GM21423 (cell line): ENCODE measurements at regions not wholly inside any gene's neighbourhood (a gene's known extent, or its start where the extent isn't known, plus 50 kb on each side); places are given as distances from the start of the nearest gene placed in this dataset.
"Not testable (repeated sequence)": the region's sequence is repeated elsewhere in the genome, so short reads cannot be mapped to it uniquely, and the experiment has no call there.

Experiments
- ATAC-seq: cut with Tn5 transposase; IDR thresholded peaks from one replicate; pipeline ENCODE4 v1.9.1; 2021; ENCODE audit warnings: mild to moderate bottlenecking, moderate library complexity; ENCODE audit not compliant: unreplicated experiment

GRCh38 chr6:103122766-103123601, 1729.5 kb downstream of the GRIK2 start:
- no peak for ATAC-seq

GRCh38 chr6:103119056-103119455, 1725.5 kb downstream of the GRIK2 start:
- ATAC-seq: no peak

GRCh38 chr6:103114582-103114981, 1721.1 kb downstream of the GRIK2 start:
- no peak for ATAC-seq

GRCh38 chr6:103113416-103113815, 1719.9 kb downstream of the GRIK2 start:
- ATAC-seq: no peak

- no peak for ATAC-seq
These were observed 1714.5 kb downstream of the GRIK2 start for GRCh38 chr6:103107985-103108384.

- ATAC-seq: no peak
These were observed 1712.2 kb downstream of the GRIK2 start for GRCh38 chr6:103105686-103106085.

GRCh38 chr6:103101267-103101666, 1707.8 kb downstream of the GRIK2 start:
- ATAC-seq: no peak

- not testable (repeated sequence) for ATAC-seq
These were observed 1698.9 kb downstream of the GRIK2 start for GRCh38 chr6:103092414-103092813.

- ATAC-seq: no peak
These were observed 1692.3 kb downstream of the GRIK2 start for GRCh38 chr6:103085801-103086200.

GRCh38 chr6:103081876-103082630, 1688.5 kb downstream of the GRIK2 start:
- no peak for ATAC-seq

- no peak for ATAC-seq
These were observed 1687.6 kb downstream of the GRIK2 start for GRCh38 chr6:103081126-103081525.

GRCh38 chr6:103080497-103080896, 1687.0 kb downstream of the GRIK2 start:
- ATAC-seq: no peak

GRCh38 chr6:103079867-103080266, 1686.4 kb downstream of the GRIK2 start:
- peak; percentile 60 for ATAC-seq

- ATAC-seq: no peak
These were observed 1668.6 kb downstream of the GRIK2 start for GRCh38 chr6:103062136-103062535.

- ATAC-seq: no peak
These were observed 1654.1 kb downstream of the GRIK2 start for GRCh38 chr6:103047567-103047966.

- ATAC-seq: no peak
These were observed 1648.8 kb downstream of the GRIK2 start for GRCh38 chr6:103042336-103042735.

- ATAC-seq: no peak
These were observed 1643.3 kb downstream of the GRIK2 start for GRCh38 chr6:103036846-103037245.

- ATAC-seq: no peak
These were observed 1633.9 kb downstream of the GRIK2 start for GRCh38 chr6:103027271-103027931.

- no peak for ATAC-seq
These were observed 1624.9 kb downstream of the GRIK2 start for GRCh38 chr6:103018426-103018825.

- no peak for ATAC-seq
These were observed 1624.4 kb downstream of the GRIK2 start for GRCh38 chr6:103017878-103018277.

- ATAC-seq: no peak
These were observed 1618.1 kb downstream of the GRIK2 start for GRCh38 chr6:103011605-103012004.

GRCh38 chr6:103002282-103002681, 1608.8 kb downstream of the GRIK2 start:
- no peak for ATAC-seq
